IMR-90 (cell line): ENCODE measurements at regions not wholly inside any gene's neighbourhood (a gene's known extent, or its start where the extent isn't known, plus 50 kb on each side); places are given as distances from the start of the nearest gene placed in this dataset.

Source experiments
- ATAC-seq: fragments of 200-7000 bp; cut with Tn5 transposase; 2 replicates; pipeline ENCODE4 v1.9.1; 2020; ENCODE audit warnings: low read depth, mild to moderate bottlenecking, moderate library complexity
- BruUV-seq: library from RNA; stranded (reverse); fragments of 400-500 nt; replicated peaks from 2 replicates; lab custom pipeline; 2021; lab: Mats Ljungman, UMichigan
- CTCF ChIA-PET: fragments of 300-600 bp; formaldehyde crosslinking; extraction: SDS; loops from one replicate; lab custom pipeline; 2021; ENCODE audit warnings: antibody characterized with exemption; lab: Yijun Ruan, JAX
- POLR2A ChIA-PET: fragments of 300-600 bp; sonication (Branson Sonifier 250); formaldehyde crosslinking; loops from one replicate; lab custom pipeline; 2022; ENCODE audit warnings: antibody characterized with exemption; ENCODE audit not compliant: unreplicated experiment; lab: Charles Lee
- DNase-seq: peaks from one replicate; pipeline ENCODE4 v3.0.0; 2013
- H2AFZ ChIP-seq: replicated peaks from 2 replicates; pipeline ENCODE3; 2013; ENCODE audit warnings: low read length, mild to moderate bottlenecking; ENCODE audit not compliant: poor library complexity
- H2AK5ac ChIP-seq: 2 replicates; pipeline ENCODE4 v1.6.1; 2013; ENCODE audit warnings: low read depth, low read length, inconsistent platforms
- H2AK9ac ChIP-seq: replicated peaks from 2 replicates; pipeline ENCODE3; 2013; ENCODE audit warnings: mild to moderate bottlenecking, low read depth, low read length, moderate library complexity; ENCODE audit not compliant: poor library complexity
- H2BK120ac ChIP-seq: 2 replicates; pipeline ENCODE4 v1.6.1; 2013; ENCODE audit warnings: low read depth, low read length, inconsistent platforms
- H2BK15ac ChIP-seq: 3 replicates; pipeline ENCODE4 v1.6.1; 2013; ENCODE audit warnings: low read depth, low read length, inconsistent platforms
- H2BK20ac ChIP-seq: 2 replicates; pipeline ENCODE4 v1.6.1; 2013; ENCODE audit warnings: low read depth, mild to moderate bottlenecking, inconsistent platforms, low read length, moderate library complexity
- H2BK5ac ChIP-seq: 2 replicates; pipeline ENCODE4 v1.6.1; 2013; ENCODE audit warnings: mild to moderate bottlenecking, low read depth, low read length, inconsistent platforms; ENCODE audit not compliant: poor library complexity, severe bottlenecking
- H3K14ac ChIP-seq: replicated peaks from 2 replicates; pipeline ENCODE4 v1.6.1; 2013; ENCODE audit warnings: low read depth, low read length, inconsistent platforms
- H3K18ac ChIP-seq: 2 replicates; pipeline ENCODE4 v1.6.1; 2013; ENCODE audit warnings: low read depth, low read length, control low read depth
- H3K23ac ChIP-seq: 2 replicates; pipeline ENCODE4 v1.6.1; 2013; ENCODE audit warnings: low read depth, low read length, inconsistent platforms
- H3K27ac ChIP-seq: 2 replicates; pipeline ENCODE4 v1.5.1; 2013; ENCODE audit warnings: mild to moderate bottlenecking, control low read depth, low read length; ENCODE audit not compliant: insufficient read depth
- H3K27me3 ChIP-seq: 2 replicates; pipeline ENCODE4 v1.6.1; 2013; ENCODE audit warnings: low read length; ENCODE audit not compliant: control insufficient read depth, insufficient read depth
- H3K36me3 ChIP-seq: 2 replicates; pipeline ENCODE4 v1.6.1; 2013; ENCODE audit warnings: low read length, mixed read lengths; ENCODE audit not compliant: control insufficient read depth, insufficient read depth
- H3K4ac ChIP-seq: 2 replicates; pipeline ENCODE4 v1.6.1; 2013; ENCODE audit warnings: low read depth, low read length, inconsistent platforms
- H3K4me1 ChIP-seq: 2 replicates; pipeline ENCODE4 v1.6.1; 2013; ENCODE audit warnings: low read length, mixed read lengths; ENCODE audit not compliant: control insufficient read depth, insufficient read depth
- H3K4me2 ChIP-seq: 2 replicates; pipeline ENCODE4 v1.6.1; 2013; ENCODE audit warnings: low read depth, mild to moderate bottlenecking, control low read depth, low read length, moderate library complexity
- H3K4me3 ChIP-seq: 2 replicates; pipeline ENCODE4 v1.5.1; 2013; ENCODE audit warnings: low read depth, mild to moderate bottlenecking, control low read depth, low read length, moderate library complexity; ENCODE audit not compliant: insufficient read depth
- H3K56ac ChIP-seq: 2 replicates; pipeline ENCODE4 v1.6.1; 2013; ENCODE audit warnings: low read length, inconsistent platforms; ENCODE audit not compliant: insufficient read depth; ENCODE audit errors: extremely low read depth
- H3K79me1 ChIP-seq, 2 experiments: 2 replicates each; pipeline ENCODE4 v1.6.1; 2013; ENCODE audit warnings: low read length in 2 of 2, inconsistent platforms in 1 of 2, low read depth in 1 of 2
- H3K9ac ChIP-seq: 2 replicates; pipeline ENCODE4 v1.6.1; 2013; ENCODE audit warnings: low read depth, low read length, control low read depth
- H3K9me1 ChIP-seq: 2 replicates; pipeline ENCODE4 v1.6.1; 2013; ENCODE audit warnings: low read length, inconsistent platforms; ENCODE audit not compliant: insufficient read depth
- H3K9me3 ChIP-seq: 2 replicates; pipeline ENCODE4 v1.6.1; 2013; ENCODE audit warnings: low read length; ENCODE audit not compliant: control insufficient read depth, insufficient read depth
- H4K20me1 ChIP-seq: 2 replicates; pipeline ENCODE4 v1.6.1; 2013; ENCODE audit warnings: low read length, inconsistent platforms; ENCODE audit not compliant: insufficient read depth
- H4K5ac ChIP-seq: 2 replicates; pipeline ENCODE4 v1.6.1; 2013; ENCODE audit warnings: mild to moderate bottlenecking, low read depth, low read length, control low read depth
- H4K8ac ChIP-seq, 2 experiments: 2 replicates each; pipeline ENCODE4 v1.6.1; 2013; ENCODE audit warnings: low read depth in 2 of 2, low read length in 2 of 2, control low read depth in 1 of 2, inconsistent platforms in 1 of 2
- H4K91ac ChIP-seq: 2 replicates; pipeline ENCODE4 v1.6.1; 2013; ENCODE audit warnings: low read depth, low read length, inconsistent platforms; ENCODE audit not compliant: insufficient read depth
- BHLHE40 ChIP-seq: fragments of 150-350 bp; IDR thresholded peaks from 2 replicates; pipeline ENCODE4 v1.6.1; 2016; ENCODE audit warnings: mild to moderate bottlenecking, low read depth, low read length
- CEBPB ChIP-seq: IDR thresholded peaks from 2 replicates; pipeline ENCODE4 v1.6.1; 2012; ENCODE audit warnings: low read depth, low read length, improper control_type of control experiment
- FOS ChIP-seq: fragments of 150-350 bp; IDR thresholded peaks from 2 replicates; pipeline ENCODE4 v1.6.1; 2016; ENCODE audit warnings: low read depth, low read length
- MAFK ChIP-seq: IDR thresholded peaks from 2 replicates; pipeline ENCODE4 v1.6.1; 2012; ENCODE audit warnings: low read depth, low read length, improper control_type of control experiment
- MAZ ChIP-seq: IDR thresholded peaks from 2 replicates; pipeline ENCODE4 v1.6.1; 2012; ENCODE audit warnings: low read depth, mild to moderate bottlenecking, low read length, improper control_type of control experiment, moderate library complexity, borderline replicate concordance
- NFE2L2 ChIP-seq: fragments of 150-350 bp; IDR thresholded peaks from 2 replicates; pipeline ENCODE4 v1.6.1; 2016; ENCODE audit warnings: low read depth, mild to moderate bottlenecking, low read length
- RAD21 ChIP-seq: IDR thresholded peaks from 2 replicates; pipeline ENCODE4 v1.6.1; 2012; ENCODE audit warnings: low read length, improper control_type of control experiment
- WGBS, 2 experiments: methylation state at CpG; one replicate each; pipeline versions ENCODE4 v1.1.5 to v1.1.7; 2013; ENCODE audit warnings: missing lambda C conversion rate in 2 of 2; ENCODE audit not compliant: insufficient read length in 1 of 2; ENCODE audit errors: extremely low coverage in 2 of 2; 5-methylcytosine and 5-hydroxymethylcytosine counted together
- dilution Hi-C: fragments of 300-500 bp; cut with HindIII; formaldehyde crosslinking; loops from one replicate; pipeline ENCODE4 v1.14.3; 2018; ENCODE audit warnings: low sequenced_read_pairs; ENCODE audit not compliant: unreplicated experiment
- in situ Hi-C: fragments of 300-500 bp; cut with MboI; formaldehyde crosslinking; loops from 3 replicates; pipeline ENCODE4 v1.14.3; 2019; ENCODE audit warnings: low sequenced_read_pairs, inconsistent platforms, mixed read lengths
- intact Hi-C: fragments of 100-400 bp; cut with micrococcal nuclease; formaldehyde crosslinking; loops from 2 replicates; pipeline ENCODE4 v1.10.0; 2022
- TF ChIP-seq, protein P1 (sequence below): conservative IDR thresholded peaks from 2 replicates; pipeline ENCODE4 v1.5.1; 2012; ENCODE audit warnings: mild to moderate bottlenecking, low read depth, low read length, improper control_type of control experiment

- no peak overlapping the region for H3K18ac ChIP-seq
Measured at GRCh38 chr5:164420161-164420560, 914.7 kb downstream of the MAT2B start.

More at GRCh38 chr5:164420161-164420560, 914.7 kb downstream of the MAT2B start:
- Histone ChIP-seq H3K36me3 (no peaks in the 10 kb centered on the region), H4K20me1 (no peaks in the 10 kb centered on the region), H3K14ac (no peak overlapping the region), H3K4me3 (no peak overlapping the region), H3K9ac (no peak overlapping the region), H4K91ac (no peak overlapping the region), H3K4ac (no peak overlapping the region), H3K23ac (no peak overlapping the region), H2BK20ac (no peak overlapping the region), H2BK15ac (no peak overlapping the region), H3K79me1 (no peaks in the 10 kb centered on the region), H3K4me2 (no peak overlapping the region), H4K5ac (no peak overlapping the region), H3K27me3 (no peaks in the 10 kb centered on the region), H2AK9ac (no peak overlapping the region), H2AK5ac (no peak overlapping the region), H3K9me3 (peaks cover 7% of the 10 kb centered on the region), H2BK5ac (no peak overlapping the region), H3K56ac (no peak overlapping the region), H3K9me1 (no peaks in the 10 kb centered on the region), H4K8ac (no peak overlapping the region), H2AFZ (no peak overlapping the region), H2BK120ac (no peak overlapping the region), H3K4me1 (no peaks in the 10 kb centered on the region), H3K27ac (no peak overlapping the region)
- ATAC-seq (no peak), DNase-seq (no peak)
- ChIA-PET CTCF (no interaction called here), POLR2A (no interaction called here)
- in situ Hi-C loops (no loop called here), intact Hi-C loops (no loop called here), dilution Hi-C loops (no loop called here)
- WGBS, 2 experiments = no CpG with 5 or more reads among the region's 2 CpGs
- TF ChIP-seq MAFK (no peak), MAZ (no peak), FOS (no peak), RAD21 (no peak), BHLHE40 (no peak), CEBPB (no peak), NFE2L2 (no peak)
- TF ChIP-seq, protein P1, sequence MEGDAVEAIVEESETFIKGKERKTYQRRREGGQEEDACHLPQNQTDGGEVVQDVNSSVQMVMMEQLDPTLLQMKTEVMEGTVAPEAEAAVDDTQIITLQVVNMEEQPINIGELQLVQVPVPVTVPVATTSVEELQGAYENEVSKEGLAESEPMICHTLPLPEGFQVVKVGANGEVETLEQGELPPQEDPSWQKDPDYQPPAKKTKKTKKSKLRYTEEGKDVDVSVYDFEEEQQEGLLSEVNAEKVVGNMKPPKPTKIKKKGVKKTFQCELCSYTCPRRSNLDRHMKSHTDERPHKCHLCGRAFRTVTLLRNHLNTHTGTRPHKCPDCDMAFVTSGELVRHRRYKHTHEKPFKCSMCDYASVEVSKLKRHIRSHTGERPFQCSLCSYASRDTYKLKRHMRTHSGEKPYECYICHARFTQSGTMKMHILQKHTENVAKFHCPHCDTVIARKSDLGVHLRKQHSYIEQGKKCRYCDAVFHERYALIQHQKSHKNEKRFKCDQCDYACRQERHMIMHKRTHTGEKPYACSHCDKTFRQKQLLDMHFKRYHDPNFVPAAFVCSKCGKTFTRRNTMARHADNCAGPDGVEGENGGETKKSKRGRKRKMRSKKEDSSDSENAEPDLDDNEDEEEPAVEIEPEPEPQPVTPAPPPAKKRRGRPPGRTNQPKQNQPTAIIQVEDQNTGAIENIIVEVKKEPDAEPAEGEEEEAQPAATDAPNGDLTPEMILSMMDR = no peak
- BruUV-seq = no TSS peak
